SKM-1 (cell line): ENCODE measurements at regions not wholly inside any gene's neighbourhood (a gene's known extent, or its start where the extent isn't known, plus 50 kb on each side); places are given as distances from the start of the nearest gene placed in this dataset.
A peak's percentile ranks its signal among the peaks of the same experiment; 100 is the strongest.

Experiments
- DNase-seq: peaks from one replicate; lab custom pipeline; 2025; ENCODE audit not compliant: unreplicated experiment; lab: John Stamatoyannopoulos, UW

DNA sequence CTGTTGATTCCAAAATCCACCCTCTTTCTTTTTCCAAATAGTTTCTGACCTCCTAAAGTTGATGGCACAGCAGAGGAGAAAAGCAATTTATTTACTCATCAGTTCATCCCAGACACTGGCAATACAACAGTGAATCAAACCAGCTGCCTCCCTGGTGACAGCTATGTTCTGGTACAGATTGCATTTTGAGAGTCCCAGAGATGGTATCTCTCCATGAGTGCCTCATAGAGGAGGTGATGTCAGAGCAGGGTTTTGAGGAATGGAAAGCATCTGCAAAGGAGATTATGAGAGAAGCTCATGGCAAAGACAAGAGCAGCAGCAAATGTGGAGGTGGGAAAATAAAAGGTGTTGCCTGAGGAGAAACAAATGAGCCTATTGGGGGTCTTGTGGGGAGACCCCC is 377.2 kb downstream of the MN1 start:
- no peak for DNase-seq

DNA sequence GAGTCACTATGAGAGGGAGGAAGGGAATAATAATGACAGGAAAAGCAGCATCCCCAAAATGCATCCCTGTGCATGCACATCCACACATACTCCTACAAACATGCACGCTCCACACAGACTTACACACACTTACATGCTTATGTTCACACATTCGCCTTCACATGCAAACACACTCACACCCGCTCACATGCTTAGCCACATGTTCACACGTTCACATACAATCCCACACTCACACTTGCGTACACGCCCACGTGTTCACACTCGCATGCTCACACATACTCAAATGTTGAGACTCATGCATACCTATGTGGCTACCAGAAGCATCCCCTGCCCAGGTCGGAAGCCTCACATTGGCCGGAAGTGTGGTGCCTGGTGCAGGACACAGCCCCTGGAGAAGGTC is 372.1 kb downstream of the MN1 start:
- no peak for DNase-seq

DNA sequence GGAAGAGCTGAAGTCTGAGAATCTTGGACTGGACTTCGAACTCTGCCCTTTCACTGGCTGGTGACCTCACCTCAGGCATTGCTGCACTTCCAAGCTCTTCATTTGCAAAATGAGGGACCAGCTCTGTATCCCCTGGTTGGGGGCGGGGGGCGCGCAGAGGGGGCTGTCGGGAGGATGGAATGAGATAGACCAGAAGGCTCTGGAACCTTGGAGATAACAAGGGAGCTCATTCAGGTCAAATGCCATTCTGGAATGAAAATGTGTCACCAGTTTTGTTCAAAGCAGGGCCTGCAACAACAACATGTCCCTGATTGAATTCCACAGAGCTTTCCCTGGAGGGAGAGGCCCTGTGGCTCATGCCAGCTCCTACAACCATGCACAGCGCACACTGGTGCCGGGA is 370.5 kb downstream of the MN1 start:
- no peak for DNase-seq

DNA sequence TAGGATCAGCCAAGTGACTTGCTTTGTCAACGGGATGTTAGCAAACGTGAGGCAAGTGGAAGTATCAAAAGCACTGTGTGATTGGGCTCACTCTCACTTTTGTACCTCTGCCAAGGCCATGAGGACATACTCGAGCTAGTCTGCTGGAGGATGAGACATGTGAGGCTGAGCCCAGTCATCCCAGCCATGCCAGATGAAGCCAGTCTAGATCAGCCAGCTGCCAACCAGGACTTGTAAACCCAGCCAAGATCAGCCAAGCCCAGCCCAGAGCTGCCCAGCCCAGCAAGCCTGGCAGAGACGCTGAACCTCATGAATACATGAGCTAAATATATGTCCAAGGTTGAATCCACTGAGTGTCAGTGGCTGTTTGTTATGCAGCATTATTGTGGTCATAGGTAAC is 369.7 kb downstream of the MN1 start:
- no peak for DNase-seq

DNA sequence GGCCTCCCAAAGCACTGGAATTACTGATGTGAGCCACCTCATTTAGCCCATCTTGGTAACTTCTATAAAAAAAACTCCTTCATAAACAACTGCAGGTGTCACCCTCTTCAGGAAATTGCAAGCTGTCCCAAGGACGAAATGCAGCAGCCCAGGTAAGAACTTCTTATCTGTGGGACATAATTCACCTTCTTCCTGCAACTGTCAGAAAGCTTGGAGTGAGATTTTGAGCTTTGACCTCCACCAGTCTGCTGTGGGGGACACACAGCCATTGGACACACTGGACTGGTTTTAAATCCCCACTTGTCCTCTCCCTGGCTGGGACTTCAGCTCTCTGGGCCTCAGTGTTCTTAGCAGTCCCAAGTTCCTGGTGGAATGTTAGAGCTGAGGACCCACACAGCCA is 368.5 kb downstream of the MN1 start:
- DNase-seq = no peak

DNA sequence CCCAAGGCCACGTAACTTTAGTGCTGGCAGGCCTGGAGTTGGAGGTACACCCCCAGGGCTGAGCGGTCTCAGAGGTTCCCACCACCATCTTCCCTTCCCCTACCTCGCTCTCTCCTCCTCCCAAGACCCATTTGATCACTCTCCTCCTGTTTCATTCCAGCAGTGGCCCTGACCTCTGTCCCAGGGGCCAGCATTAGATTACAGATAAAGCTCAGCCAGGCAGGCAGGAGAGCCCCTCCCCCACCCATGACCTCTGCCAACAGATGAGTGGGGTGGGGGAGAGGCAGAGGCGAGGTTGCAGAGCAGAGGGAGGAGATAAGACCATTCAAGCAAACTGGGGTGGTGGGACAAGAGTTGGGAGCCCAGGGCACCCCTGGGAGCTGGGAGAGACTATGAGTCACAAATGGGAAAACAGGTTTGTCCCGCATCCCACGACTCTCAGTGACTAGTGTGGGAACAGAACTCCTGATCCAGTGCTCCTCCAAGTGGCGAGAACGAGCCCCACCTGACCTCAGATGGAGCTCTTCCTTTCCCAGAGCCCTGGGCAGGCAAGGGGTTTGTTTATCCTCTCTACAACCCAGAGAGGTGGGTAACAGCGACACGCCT is 367.9 kb downstream of the MN1 start:
- DNase-seq = no peak

DNA sequence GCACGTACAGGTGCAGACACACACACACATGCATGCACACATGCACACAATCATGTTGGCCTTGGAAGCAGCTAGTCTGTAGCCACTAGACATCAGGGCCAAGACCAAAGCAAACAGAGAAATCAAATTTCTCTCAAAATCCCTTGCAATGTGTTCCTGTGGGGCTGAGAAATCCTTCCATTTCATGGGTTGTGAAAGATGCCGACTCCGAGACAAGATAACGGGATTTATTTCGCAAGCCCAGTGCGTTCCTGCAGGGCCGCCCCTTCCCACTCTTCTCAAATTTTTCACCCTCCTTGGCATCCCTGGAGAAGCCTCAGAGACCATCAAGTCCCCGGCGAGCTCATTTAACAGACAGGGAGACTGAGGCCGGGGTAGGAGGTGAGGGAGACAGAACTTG is 366.7 kb downstream of the MN1 start:
- DNase-seq = no peak

DNA sequence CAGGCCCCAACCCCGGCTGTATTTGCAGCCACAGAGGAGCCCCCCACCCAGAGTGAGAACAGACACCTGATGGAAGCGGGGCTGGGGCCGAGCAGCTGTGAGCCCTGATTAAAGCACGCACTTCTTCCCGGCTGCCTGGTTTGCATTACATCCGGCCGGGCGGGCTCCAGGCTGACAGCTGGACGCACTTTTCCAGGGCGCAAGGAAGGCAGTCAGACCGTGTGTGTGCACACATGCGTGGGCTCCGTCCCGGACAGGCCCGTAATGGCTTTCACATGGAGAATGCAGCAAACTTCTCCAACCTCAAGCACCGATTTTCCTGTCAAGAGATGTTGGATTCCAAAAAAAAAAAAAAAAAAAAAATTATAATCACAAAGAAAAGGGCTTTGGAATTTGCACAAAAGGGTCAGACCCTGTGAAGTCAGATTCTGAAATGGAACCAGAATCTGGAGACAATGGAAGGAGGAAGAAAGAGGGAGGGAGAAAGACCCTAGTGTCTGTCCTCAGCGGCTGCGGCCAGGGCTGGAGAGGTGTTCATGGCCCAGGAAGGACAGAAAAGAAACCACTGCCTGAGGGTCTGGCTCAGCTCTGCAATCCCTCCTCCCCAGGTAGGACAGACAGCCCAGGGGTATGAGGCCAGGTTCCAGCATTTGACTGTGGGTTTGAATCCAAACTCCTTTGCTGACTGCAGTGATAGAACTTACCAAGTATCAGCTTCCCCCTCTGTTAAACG is 365.5 kb downstream of the MN1 start:
- DNase-seq = no peak

DNA sequence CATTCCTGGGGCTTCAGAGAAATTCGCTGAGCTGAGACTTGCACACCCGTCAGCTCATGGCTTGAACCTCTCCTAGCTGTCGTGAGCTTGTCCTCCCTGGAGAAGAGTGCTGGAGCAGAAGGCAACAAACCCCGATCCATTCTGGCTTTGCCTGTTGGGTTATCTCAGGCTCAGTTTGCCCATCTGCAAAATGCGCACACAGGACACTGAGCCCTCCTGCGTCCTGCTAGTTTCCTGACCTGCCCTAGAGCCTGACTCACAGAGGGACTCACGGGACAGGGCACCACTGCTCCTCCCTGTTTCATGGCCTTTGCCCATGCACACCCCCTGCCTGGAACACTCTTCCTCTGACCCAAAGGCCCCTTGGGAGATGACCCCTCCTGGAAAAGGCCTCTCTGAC is 365.0 kb downstream of the MN1 start:
- DNase-seq = no peak

DNA sequence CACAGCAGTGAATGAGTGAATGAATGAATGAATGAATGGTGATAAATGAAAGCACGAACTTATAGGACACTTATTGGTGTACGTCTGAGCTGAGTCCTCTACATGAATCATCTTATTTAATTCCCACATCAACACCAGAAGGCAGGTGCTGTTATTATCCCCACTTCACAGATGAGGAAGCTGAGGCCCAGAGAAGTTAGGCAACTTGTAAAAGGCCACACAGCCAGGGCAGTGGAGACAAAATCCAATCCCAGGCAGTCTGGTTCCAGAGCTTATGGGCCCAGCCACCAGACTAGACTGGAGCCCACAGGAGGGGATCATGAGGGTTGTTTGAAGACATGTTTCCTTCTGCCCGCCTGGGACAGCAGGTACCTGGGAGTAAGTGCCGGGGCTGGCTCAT is 364.0 kb downstream of the MN1 start:
- DNase-seq = no peak

DNA sequence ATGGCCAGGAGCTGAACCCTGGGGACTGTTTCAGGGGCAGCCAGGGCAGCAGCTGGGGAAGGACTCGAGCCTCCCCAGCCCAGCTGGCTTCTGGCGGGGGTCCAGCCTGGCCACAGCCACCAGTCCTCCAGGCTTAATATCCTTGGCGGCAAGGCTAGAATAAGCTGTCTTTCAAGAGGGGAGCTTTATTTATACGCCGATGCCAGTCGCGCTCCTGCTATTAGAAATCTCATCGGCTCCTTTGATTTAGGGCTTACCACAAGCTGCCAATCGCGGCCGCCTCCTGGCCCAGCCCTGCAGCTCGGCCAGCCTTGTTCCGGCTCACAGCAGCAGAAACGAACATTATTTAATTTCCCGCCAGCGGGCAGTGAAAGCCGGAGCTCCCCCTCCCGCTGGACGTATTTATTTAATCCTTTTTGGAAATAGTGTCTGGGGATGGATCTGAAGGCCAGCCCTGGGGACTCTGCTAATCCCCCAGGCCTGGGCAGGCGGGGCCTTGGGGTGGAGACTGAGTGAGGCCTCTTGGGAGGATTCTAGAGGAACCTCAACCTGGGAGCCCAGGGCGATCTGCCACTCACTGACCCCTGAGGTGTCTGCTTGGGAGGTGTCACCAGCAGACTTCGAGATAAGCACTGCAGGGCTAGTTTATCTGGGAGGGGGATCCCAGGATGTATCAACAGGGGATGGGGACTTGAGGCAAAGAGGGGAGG is 363.1 kb downstream of the MN1 start:
- no peak for DNase-seq

DNA sequence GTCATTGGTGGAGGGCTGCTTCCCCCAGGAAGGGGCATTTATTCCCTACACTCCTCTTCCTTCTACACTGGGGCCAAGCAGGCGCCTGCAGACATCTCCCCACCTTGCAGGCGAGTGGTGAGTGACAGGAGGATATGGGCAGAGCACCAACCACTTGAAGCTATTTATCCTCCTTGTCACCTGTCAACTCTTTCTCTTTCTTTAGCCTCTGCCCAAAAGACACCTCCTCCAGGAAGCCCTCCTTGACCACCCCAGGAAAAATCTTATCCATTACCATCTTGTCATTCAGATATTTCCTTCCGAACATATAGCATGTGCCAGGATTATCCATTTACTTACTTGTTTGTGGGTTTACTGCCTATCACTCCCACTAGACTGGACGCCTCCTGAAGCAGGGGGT is 362.4 kb downstream of the MN1 start:
- DNase-seq = no peak

DNA sequence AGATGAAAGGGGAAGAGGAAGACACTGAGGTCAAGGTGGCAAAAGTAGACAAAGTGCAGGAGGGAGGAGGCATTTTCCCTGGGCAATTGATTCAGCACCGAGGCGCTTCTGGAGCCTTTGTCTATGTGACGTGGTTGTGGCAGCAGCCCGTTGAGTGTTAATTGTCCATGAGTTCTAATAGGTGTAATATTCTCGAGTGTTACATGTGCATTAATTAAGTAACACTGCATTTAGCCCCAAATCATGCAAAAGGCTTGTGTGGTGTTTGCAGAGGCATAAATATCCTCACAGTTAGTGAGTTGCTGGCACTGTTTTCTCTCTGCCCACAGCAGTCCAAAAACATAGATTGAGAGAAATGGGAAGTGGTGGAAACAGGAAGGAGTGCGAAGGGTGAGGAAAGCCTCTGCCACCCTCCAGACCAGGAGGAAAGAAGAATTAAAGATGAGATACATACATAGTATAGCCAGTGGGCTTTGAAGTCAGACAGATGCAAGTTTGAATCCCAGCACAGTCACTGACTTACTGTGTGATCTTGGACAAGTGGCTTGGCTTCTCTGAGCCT is 361.2 kb downstream of the MN1 start:
- DNase-seq = peak; percentile 2

DNA sequence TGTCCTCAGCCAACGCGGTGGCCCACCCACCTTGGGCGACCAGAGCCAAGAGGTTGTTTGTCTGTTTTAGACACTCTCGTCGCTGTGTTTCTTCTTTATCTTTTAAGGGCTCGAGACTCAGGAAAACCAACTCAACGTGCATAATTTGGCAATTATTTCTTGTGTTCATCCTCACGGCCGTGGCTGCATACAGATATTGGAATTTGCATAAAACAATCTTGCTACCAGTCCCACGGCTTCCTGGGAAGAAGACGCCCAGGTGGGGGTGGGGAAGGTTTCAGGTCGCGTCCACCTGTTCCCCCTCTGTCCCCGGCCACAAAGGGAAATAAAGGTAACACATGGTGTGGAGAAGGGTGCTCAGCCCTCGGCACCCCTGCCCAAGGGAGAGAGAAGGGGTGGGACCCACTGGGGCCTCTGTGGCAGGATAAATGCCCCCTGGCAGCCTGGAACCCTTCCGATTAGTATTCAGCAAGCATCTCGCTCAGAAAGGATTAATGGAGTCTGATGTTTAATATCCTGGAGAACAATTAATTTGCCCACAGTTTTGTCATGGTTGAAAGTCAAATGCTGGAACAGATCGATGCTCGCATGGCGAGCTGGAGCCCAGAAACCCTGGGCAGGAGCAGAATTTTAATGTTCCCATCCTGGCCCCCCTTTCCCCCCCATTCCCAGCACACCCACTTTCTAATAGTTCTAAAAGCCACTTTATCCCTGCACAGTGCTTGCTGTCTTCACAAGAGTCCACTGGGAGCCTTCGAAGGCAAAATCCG is 359.7 kb downstream of the MN1 start:
- no peak for DNase-seq

DNA sequence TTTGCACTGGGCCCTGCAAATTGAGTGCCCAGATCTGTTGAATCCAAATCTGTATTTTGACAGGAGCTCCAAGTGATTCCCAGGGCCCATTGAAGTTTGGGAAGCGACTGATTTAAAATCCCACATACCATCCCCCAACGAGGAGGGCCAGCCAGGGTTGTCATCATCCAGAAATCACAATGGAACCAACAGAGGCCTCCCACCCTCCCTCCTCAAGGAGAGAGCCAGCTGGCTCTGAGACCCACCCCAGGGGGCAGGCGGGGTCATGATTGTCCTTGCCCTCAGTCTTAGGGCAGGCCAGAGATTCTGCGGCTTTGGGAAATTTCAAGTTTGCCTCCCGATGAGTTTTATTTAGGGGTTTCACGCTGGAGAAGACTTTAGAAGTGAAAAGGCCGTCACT is 358.2 kb downstream of the MN1 start:
- no peak for DNase-seq

DNA sequence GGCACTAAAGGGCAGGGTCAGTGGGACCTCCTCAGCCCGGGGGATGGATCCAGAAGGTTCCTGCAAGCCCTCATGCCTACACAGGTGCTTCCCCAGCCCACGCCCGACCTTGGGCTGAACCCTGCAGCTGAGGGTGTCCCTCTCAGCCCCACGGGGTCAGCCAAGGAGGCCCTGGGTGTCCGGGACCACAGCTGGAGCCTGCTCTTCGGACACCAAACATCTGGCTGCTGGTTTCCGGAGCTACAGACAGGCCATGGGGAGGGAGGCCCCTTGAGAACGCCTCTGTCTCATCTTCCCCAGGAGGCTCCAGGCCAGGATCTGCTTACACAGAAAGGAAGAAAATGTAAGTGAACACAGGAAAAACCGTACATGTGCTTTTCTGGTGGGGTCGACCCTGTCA is 355.7 kb downstream of the MN1 start:
- DNase-seq = no peak

DNA sequence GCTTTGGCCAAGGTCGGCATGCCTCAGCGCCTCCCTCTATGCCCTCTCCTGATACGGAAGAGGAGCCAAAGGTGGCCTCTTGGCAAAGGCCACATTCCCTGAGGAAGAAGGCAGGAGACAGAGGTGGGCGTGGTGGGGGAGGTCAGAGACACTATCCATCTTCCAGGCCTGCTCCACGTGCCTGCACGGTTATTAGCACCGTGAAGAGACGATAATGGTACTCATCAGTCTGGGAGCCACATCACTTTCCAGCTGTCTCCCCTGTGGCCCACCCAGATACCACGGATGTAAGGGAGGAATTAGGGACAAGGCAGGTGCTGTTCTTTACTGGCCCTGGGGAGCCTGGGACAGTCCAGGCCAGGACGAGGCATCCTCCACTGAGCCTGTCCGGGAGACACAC is 354.3 kb downstream of the MN1 start:
- DNase-seq = no peak

DNA sequence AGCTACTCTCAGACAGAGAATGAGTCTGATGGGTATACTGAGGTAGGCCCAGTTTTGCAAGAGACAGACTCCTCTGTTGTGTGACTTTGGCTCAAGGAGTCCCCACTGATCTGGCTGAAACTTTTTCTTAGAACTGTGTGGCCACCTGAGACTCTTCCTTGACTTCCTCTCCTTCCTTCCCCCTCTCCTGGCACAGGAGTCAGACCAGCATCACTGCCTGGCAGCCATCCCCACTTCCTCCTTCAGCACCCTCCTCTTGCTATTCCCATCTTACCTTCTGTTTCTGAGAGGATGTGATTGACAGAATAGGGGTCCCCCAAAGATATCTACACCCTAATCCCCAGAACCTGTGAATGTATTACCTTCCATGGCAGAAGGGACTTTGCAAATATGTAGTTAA is 351.1 kb downstream of the MN1 start:
- no peak for DNase-seq

DNA sequence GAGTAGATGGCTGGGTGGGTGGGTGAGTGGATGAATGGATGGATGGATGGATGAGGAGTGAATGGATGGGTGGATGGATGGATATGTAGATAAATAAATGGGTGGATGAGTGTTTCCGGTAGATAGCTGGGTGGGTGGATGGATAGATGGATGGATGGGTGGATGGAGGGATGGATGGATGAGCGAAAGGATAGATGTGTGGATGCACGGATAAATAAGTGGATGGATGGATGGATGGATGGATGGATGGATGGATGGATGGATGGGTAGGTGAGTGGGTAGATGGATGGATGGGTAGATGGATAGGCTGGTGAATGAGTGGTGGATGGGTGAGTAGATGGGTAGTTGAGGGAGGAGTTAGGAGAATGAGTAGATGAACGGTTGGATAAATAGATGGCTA is 349.3 kb downstream of the MN1 start:
- DNase-seq = no peak

DNA sequence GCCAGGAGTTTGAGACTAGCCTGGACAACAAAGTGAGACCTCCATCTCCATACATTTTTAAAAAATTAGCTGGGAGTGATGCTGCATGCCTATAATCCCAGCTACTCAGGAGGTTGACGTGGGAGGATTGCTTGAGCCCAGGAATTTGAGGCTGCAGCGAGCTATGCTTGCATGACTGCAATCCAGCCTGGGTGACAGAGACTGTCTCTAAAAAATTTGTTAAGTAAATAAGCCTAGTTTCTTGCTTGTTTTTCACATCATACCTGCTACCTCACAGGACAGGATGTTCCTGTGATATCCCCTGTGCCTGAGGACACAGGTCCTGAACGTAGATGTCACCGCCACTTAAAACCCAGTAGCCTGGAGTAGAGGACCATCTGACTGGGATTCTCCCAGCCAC is 348.6 kb downstream of the MN1 start:
- no peak for DNase-seq

DNA sequence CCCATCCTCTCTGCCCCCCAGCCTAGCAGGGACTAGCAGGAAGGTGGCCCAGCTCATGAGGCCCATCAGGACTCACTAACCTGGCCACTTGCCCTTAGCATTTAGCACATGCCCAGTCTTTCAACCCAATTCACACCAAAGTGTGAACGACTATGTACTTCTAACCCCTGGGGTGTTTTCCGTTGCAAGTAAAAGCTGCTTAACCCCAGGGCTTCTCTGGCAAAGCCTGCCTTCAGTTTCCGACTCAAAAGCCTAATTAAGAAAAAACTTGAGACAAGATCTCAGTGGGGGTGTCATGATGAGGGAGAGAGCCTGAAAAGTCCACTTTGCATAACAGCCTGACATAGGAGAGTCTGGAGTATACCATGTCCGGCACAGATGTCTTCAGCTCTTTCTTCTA is 347.8 kb downstream of the MN1 start:
- no peak for DNase-seq
